Body of pancreas (tissue), 4 donors: ENCODE measurements at regions not wholly inside any gene's neighbourhood (a gene's known extent, or its start where the extent isn't known, plus 50 kb on each side); places are given as distances from the start of the nearest gene placed in this dataset.

ENCODE experiments used
- CTCF ChIP-seq, 7 experiments: fragments of 450-650 bp in 4 of 7; fragments of 200-600 bp in 3 of 7; sonication (generic) in 3 of 7; IDR thresholded peaks; one replicate each; pipeline ENCODE4 v1.5.1; 2016 to 2019; ENCODE audit warnings: antibody characterized with exemption in 7 of 7
- POLR2A ChIP-seq, 3 donors: fragments of 450-650 bp; IDR thresholded peaks; one replicate each; pipeline ENCODE4 v1.6.1; 2016; ENCODE audit warnings: antibody characterized with exemption in 3 of 3, mild to moderate bottlenecking in 2 of 3

- TF ChIP-seq CTCF (IDR thresholded peaks at IDR 0.05) (no peak), POLR2A (IDR thresholded peaks at IDR 0.05) (no peak)
Observed at GRCh38 chr3:14351617-14352001, 50.8 kb upstream of the SLC6A6 start.
